Small intestine (tissue), 7 donors: ENCODE measurements at regions not wholly inside any gene's neighbourhood (a gene's known extent, or its start where the extent isn't known, plus 50 kb on each side); places are given as distances from the start of the nearest gene placed in this dataset.

Experiments used
- DNase-seq, 2 donors: peaks; one replicate each; pipeline versions ENCODE4 v3.0.0 to v3.0.0-alpha.2; 2013
- FAIRE-seq: peaks from 2 replicates; lab custom pipeline; 2012; peaks lifted over from hg19 to GRCh38; lab: Jason Lieb, UNC
- H3K27ac ChIP-seq, 3 donors: one replicate each; pipeline ENCODE4 v1.5.1; 2013; ENCODE audit warnings: low read length in 2 of 3, mild to moderate bottlenecking in 2 of 3, control low read depth in 1 of 3, inconsistent platforms in 1 of 3, low read depth in 1 of 3, moderate library complexity in 1 of 3
- H3K27me3 ChIP-seq, 3 donors: one replicate each; pipeline ENCODE4 v1.6.1; 2013; ENCODE audit warnings: low read length in 3 of 3, inconsistent platforms in 1 of 3; ENCODE audit not compliant: control insufficient read depth in 3 of 3, insufficient read depth in 3 of 3
- H3K36me3 ChIP-seq, 3 donors: one replicate each; pipeline ENCODE4 v1.6.1; 2013; ENCODE audit warnings: low read length in 3 of 3, inconsistent platforms in 1 of 3, low read depth in 1 of 3, mild to moderate bottlenecking in 1 of 3, moderate library complexity in 1 of 3; ENCODE audit not compliant: control insufficient read depth in 3 of 3, insufficient read depth in 2 of 3
- H3K4me1 ChIP-seq, 3 donors: one replicate each; pipeline ENCODE4 v1.6.1; 2013; ENCODE audit warnings: low read length in 2 of 3, inconsistent platforms in 1 of 3, low read depth in 1 of 3, mild to moderate bottlenecking in 1 of 3, moderate library complexity in 1 of 3; ENCODE audit not compliant: control insufficient read depth in 3 of 3, insufficient read depth in 2 of 3
- H3K4me3 ChIP-seq, 3 donors: one replicate each; pipeline ENCODE4 v1.5.1; 2013; ENCODE audit warnings: low read length in 3 of 3, control low read depth in 1 of 3, inconsistent platforms in 1 of 3, low read depth in 1 of 3, mild to moderate bottlenecking in 1 of 3, moderate library complexity in 1 of 3
- H3K9me3 ChIP-seq, 2 donors: one replicate each; pipeline ENCODE4 v1.6.1; 2013; ENCODE audit warnings: low read depth in 1 of 2, low read length in 1 of 2; ENCODE audit not compliant: control insufficient read depth in 2 of 2, insufficient read depth in 1 of 2
- WGBS, 3 donors: extraction: QIAGEN DNeasy Blood & Tissue Kit; methylation state at CpG; one replicate each; pipeline ENCODE4 v1.1.7; 2013; 5-methylcytosine and 5-hydroxymethylcytosine counted together
- donor health status: healthy with polysubstance abuse.
- donor health status: control.
- donor health status: control.
- donor health status: Bipolar disorder and iron deficiency.
- donor health status: healthy.

DNA sequence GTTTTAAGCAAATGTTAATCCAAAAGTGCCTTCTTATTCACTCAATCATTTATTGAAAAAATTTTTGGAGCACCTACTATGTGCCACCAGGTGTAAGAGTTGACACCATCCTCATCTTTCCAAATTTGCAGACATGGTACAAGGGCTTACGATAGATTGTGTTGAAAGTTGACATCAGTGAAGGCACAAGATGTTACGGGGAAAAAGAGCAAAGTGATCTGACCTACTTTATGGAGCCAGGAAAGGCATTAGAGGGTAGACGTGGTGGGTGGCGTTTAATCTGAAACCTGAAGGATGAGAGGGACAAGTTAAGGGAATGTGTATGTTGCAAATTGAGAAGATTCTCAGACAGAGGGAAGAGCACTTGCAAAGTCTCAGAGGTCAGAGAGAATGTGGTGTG is 167.8 kb upstream of the HAND2 start:
- Histone ChIP-seq H3K27me3 (no peaks in the 10 kb centered on the region), H3K4me1 (no peaks in the 10 kb centered on the region), H3K27ac (no peak overlapping the region), H3K9me3 (no peaks in the 10 kb centered on the region), H3K36me3 (no peaks in the 10 kb centered on the region), H3K4me3 (no peak overlapping the region)
- FAIRE-seq (no peak), DNase-seq (no peak)
- WGBS, 3 donors, result 65 to 83% (median 77%) methylated on average over 4 of the region's 4 CpGs

DNA sequence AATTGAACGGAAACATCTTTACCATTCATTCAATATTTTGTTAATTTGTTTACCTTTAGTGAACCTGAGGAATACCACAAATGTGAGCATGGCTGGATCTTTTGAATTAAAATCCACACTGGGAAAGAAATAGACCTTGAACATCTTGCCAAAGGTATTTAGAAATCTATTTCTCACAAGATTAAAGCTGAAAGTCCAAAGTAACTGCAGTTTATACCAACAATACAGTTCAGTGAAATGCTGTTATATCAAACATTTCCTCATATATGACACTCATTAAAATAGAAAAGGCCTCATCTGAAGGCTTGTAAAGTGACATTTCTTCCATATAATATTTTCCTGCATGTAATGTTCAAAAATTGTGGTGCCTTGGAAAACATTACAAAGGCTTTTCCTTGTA is 166.5 kb upstream of the HAND2 start:
- Histone ChIP-seq H3K36me3 (no peaks in the 10 kb centered on the region), H3K27me3 (no peaks in the 10 kb centered on the region), H3K4me3 (no peak overlapping the region), H3K27ac (no peak overlapping the region), H3K9me3 (no peaks in the 10 kb centered on the region), H3K4me1 (no peaks in the 10 kb centered on the region)
- peak in 1 of 2 donors; percentile 1 for DNase-seq
- no peak for FAIRE-seq
- 38 to 67% (median 54%) methylated on average over 1 of the region's 1 CpG for WGBS, 3 donors

DNA sequence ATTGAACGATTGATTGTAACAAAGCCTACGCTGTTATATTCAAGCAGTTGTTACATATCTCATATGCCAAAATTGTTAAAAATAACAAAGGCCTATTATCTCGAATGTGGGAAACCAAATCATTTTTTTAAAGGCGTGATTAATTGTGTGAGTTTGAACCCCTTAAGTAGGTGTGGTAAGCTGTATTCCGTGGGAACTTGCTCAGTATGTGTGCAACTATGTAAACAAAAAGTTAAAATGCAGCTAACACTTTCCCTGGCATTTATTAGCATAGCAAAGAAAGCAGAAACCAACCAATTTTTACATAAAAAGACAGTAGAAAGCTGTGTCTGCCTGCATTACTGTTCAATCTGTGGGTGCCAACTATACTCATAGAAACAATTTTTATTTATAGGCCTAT is 166.0 kb upstream of the HAND2 start:
- peak in 1 of 2 donors; percentile 15 for DNase-seq
- no peak overlapping the region for H3K27ac ChIP-seq
- no peaks in the 10 kb centered on the region for H3K4me1 ChIP-seq
- 7 to 44% (median 24%) methylated on average over 5 of the region's 5 CpGs for WGBS, 3 donors
- no peak overlapping the region for H3K4me3 ChIP-seq
- no peaks in the 10 kb centered on the region for H3K36me3 ChIP-seq
- H3K9me3 ChIP-seq, result no peaks in the 10 kb centered on the region
- H3K27me3 ChIP-seq, result no peaks in the 10 kb centered on the region
- no peak for FAIRE-seq

DNA sequence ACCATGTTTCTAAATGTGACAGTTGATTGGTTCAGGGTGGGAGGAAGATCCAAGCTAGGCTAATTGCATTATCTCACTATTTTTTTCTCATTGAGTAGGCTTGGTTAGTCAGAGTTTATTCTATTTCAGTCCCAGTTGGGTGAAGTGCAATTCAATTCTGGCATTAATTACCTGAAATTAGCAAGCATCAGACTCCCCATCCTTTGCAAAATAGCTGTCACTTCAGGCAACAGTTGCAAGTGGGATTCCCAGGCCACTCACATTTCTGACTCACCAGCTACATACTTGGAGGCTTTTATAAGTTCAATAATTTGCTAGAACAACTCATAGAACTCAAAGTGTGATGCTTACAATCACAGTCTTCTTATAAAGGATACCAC is 155.8 kb upstream of the HAND2 start:
- no peaks in the 10 kb centered on the region for H3K9me3 ChIP-seq
- no peak for FAIRE-seq

DNA sequence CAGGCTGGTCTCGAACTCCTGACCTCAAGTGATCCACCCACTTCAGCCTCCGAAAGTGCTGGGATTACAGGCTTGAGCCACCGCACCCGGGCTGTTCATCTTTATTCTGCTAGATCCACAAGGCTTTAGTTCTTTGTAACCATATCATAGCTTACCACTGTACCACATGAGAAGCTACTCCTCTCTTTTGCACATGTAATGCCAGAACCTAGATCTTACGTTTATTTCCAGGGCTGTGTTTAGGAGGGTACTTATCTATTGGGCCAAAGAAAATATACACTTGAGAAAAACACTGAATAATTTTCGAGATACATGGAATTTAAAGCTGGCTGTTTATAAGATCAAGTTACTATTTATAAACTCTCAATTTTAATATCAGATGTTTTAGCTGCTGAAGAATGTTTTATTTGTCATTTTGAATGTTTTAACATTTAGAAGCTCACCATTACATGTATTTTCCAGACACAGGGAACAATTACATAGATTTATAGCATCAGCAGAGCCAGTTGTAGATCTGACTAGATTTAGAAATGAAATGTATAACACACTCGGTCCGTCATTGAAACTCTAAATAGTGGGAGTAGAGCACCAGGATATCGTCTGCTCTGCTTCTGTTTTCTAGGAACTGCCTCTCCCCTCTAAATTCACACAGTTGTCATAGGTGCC is 155.3 kb upstream of the HAND2 start:
- H3K4me3 ChIP-seq, result no peak overlapping the region
- FAIRE-seq (no peak), DNase-seq (no peak)
- H3K27me3 ChIP-seq, result no peaks in the 10 kb centered on the region
- WGBS, 3 donors, result 67 to 79% (median 73%) methylated on average over 9 of the region's 9 CpGs
- H3K9me3 ChIP-seq, result no peaks in the 10 kb centered on the region
- H3K27ac ChIP-seq, result no peak overlapping the region
- H3K4me1 ChIP-seq, result no peaks in the 10 kb centered on the region
- no peaks in the 10 kb centered on the region for H3K36me3 ChIP-seq

More for the DNA sequence above, 155.8 kb upstream of the HAND2 start:
- Histone ChIP-seq H3K36me3 (no peaks in the 10 kb centered on the region), H3K27ac (no peak overlapping the region), H3K4me3 (no peak overlapping the region), H3K4me1 (no peaks in the 10 kb centered on the region), H3K27me3 (no peaks in the 10 kb centered on the region)
- no peak for DNase-seq

DNA sequence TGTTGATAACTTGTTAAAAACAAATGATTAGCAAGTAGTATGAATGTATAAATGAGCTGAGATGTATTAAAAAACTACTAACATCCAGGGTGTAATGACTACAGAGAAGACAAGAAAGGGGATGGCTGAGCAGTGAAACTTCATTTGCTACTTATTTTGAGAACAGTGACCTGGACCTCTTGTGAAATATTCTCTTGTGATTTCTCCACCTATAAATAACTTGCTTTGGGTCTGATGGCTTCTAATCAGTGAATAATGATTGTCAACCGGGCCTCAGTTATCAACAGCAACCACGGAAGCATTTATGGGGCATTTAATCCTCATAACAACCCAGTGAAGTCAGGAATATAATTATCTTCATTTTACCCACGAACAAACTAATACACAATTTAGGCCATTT is 154.2 kb upstream of the HAND2 start:
- no peaks in the 10 kb centered on the region for H3K36me3 ChIP-seq
- 15 to 47% (median 30%) methylated on average over 3 of the region's 3 CpGs for WGBS, 3 donors
- H3K27me3 ChIP-seq, result no peaks in the 10 kb centered on the region
- H3K4me3 ChIP-seq, result no peak overlapping the region
- no peak overlapping the region for H3K27ac ChIP-seq
- DNase-seq, result no peak
- no peak for FAIRE-seq
- no peaks in the 10 kb centered on the region for H3K9me3 ChIP-seq
- no peaks in the 10 kb centered on the region for H3K4me1 ChIP-seq

DNA sequence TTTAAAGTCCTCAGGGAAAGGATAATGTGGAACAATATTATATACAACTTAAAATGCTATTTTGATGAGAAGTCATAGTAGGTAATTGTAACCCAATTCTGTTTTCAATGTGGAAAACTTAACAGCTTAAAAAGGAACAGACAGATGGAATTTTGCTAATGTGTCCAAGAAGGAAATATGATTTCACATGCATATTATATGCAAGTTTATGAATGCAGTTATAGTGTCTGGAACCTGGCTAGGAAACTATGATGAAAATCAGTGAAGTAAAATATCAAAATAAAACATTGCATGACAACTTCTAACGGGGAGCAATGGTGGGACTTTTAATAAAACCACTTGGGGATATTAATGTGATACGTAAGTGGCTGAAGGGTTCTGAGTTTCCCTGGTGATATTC is 152.6 kb upstream of the HAND2 start:
- Histone ChIP-seq H3K4me1 (no peaks in the 10 kb centered on the region), H3K27me3 (no peaks in the 10 kb centered on the region), H3K4me3 (no peak overlapping the region), H3K36me3 (no peaks in the 10 kb centered on the region), H3K27ac (no peak overlapping the region), H3K9me3 (no peaks in the 10 kb centered on the region)
- DNase-seq (no peak), FAIRE-seq (no peak)
- 70 to 87% (median 84%) methylated on average over 2 of the region's 2 CpGs for WGBS, 3 donors

DNA sequence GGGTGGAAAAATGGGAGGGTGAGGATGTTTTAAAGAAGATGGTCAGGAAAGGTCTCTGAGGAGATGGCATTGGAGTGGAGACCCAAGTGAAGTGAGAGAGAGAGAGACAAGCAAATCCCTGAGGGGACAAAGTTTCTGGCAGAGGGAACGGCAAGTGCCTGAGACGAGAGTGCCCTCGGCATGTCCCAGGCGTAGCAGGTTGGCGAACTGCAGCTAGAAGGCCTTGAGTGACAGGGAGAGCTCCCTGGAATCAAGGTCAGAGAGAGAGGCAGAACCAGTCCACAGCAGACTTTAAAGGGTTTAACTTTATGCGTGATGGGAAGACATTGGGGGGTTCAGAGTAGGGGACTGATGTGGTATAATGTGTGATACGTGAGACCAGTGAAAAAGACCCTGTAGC is 150.2 kb upstream of the HAND2 start:
- no peaks in the 10 kb centered on the region for H3K27me3 ChIP-seq
- H3K4me3 ChIP-seq, result no peak overlapping the region
- FAIRE-seq, result no peak
- H3K4me1 ChIP-seq, result no peaks in the 10 kb centered on the region
- no peaks in the 10 kb centered on the region for H3K9me3 ChIP-seq
- DNase-seq, result no peak
- H3K36me3 ChIP-seq, result no peaks in the 10 kb centered on the region
- 63 to 76% (median 76%) methylated on average over 7 of the region's 7 CpGs for WGBS, 3 donors
- no peak overlapping the region for H3K27ac ChIP-seq

DNA sequence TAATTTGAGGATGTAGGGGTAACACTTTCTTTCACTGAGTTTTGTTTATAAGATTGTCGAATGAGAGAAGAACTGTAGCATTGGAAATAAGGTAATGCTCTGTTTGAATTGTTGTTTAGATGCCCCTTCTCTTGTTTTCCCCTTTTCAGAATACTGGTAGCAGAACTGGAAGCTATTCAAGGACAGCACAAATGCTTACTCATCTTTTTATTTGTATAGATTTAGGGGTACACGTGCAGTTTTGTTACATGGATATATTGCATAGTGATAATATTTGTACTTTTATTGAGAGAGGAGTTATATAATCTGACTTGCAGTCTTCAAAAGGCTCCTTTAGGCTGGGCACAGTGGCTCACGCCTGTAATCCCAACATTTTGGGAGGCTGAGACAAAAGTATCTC is 145.4 kb upstream of the HAND2 start:
- no peaks in the 10 kb centered on the region for H3K9me3 ChIP-seq
- no peaks in the 10 kb centered on the region for H3K36me3 ChIP-seq
- no peaks in the 10 kb centered on the region for H3K4me1 ChIP-seq
- H3K4me3 ChIP-seq, result no peak overlapping the region
- 58 to 72% (median 69%) methylated on average over 3 of the region's 3 CpGs for WGBS, 3 donors
- H3K27ac ChIP-seq, result no peak overlapping the region
- DNase-seq (no peak), FAIRE-seq (no peak)
- H3K27me3 ChIP-seq, result no peaks in the 10 kb centered on the region
